CD4-positive, alpha-beta T cell treated with Interferon gamma for 1 hour (primary cell): ENCODE measurements at regions not wholly inside any gene's neighbourhood (a gene's known extent, or its start where the extent isn't known, plus 50 kb on each side); places are given as distances from the start of the nearest gene placed in this dataset.

Source experiments
- DNase-seq: peaks from one replicate; pipeline ENCODE4 v3.0.0-alpha.2; 2020

DNA sequence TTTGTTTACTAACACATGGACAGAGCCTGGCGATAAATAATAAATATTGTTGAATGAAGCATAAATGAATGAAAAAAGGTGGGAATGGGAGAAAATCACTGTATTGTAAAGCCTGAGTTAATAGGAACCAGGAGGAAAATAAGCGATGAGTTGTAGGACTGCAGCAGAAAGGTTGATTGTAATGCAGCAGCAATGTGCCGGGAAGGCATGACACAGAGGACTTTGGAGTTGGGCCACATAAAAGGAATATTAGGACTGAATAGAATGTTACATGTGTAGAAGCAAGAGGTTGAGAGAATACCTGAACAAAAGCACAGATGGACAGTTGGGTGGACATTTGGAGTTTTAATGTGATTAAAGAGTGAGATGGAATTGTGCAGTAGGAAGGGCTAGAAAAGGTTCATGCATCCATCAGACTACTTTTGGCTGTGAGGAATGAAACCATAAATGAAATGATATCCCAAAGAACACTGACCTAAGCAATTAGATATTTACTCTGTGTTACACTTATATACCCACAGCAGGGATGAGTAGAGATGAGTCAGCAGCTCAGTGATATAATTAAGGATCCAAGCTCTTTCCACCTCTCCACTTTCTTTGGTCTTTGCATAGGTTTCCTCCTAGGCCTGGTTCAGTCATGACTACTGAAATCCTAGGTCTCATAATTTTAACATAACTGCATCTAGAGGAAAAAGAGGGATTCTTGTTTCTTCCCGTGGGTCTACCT is 55.4 kb downstream of the CCER1 start:
- no peak for DNase-seq

DNA sequence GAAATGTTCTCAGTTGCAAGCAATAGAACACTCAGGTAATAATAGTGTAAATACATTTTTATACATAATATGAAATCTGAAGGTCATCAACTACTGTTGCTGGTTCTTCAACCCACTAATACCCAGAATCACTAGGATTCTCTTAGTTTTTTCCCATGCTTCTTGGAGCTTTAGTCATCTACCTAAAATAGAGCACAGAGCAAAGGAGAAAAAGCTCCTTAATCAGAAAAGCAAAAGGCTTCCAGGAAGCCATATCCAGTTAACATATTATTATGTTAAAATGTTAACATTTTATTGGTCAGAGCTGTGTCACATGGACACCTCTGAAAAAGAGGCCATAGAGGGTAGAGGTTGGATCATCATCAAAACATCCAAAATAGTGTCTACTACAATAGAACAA is 57.0 kb downstream of the CCER1 start:
- DNase-seq = no peak

DNA sequence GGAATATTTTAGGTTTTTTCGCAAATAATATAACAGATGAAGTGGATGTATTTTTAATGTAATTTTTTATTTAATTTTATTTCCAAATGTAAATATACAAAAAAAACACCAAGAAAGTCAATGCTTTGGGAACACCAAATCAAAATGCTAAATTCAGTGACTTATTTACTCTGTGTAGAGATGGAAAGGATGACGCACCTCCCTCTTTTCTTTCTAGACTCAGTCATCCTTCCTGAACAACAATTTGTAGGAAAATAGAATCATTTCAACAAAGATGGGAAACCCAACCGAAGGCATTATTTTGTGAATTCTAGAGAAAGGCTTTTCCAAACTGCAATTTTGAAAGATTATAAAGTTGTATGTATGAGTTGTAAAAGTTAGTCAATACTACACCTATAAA is 57.7 kb downstream of the CCER1 start:
- DNase-seq = no peak

DNA sequence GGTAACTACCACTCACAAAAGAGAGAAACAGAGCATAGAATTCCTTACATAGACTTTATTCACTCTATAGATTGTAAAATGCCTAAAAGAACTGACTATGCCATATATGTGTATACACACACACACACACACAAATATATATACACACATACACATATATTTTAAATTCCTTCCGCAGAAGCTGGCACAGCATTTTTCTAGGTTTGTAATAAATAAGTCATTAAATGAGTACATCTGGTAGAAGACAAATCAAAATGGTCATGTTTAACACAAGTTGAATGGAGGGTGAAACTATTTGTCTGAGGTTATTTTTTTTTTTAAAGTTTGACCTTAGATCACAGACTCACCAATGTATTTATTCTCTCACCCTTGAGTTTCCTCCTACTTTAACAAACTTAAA is 58.2 kb downstream of the CCER1 start:
- no peak for DNase-seq

DNA sequence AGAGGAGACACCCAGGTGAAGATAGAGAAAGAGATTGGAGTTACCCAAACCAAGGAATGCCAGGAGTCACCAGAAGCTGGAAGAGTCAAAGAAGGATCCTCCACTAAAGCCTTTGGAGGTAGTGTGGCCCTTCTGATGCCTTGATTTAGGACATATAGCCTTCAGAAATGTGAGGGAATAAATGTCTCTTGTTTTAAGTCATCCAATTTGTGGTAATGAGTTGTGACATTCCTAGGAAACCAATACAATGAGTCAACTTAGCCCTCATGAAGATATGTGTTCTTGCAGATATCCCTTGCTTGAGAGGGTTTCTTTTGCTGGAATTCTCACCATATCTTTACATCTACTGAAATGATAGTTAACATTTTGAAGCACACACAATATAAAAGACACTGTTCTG is 58.8 kb downstream of the CCER1 start:
- no peak for DNase-seq

DNA sequence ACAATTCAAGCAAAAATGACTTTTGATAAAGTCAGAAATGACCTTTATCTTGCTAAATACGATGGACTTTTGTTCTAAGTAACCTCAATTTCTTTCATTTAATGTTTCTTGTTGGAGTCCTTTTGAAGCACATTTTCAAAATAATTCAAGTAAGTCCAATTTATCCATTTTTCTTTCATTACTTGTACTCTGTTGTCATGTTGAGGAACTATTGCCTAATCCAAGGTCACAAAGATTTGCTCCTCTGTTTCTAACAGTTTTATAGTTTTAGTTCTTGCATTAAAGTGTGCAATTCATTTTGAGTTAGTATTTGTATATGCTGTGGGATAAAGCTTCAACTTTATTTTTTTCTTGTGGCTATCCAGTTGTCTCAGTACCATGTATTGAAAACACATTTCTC is 66.7 kb downstream of the CCER1 start:
- DNase-seq = no peak

DNA sequence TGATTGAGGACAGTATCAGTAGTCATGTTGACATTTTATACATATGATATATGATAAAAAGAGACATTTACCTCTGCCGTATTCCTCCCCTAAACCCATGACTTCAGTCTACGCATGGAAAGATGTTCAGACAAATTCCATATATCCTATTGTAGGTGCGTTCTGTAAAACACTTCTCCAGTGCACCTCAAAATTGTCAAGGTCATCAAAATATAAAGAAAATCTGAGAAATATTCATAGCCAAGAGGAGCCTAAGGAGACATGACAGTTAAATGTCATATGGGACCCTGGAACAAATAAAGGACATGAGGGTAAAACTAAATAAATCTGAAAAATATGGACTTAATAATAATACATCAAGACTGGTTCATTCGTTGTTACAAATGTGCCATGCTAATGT is 71.5 kb downstream of the CCER1 start:
- DNase-seq = no peak

DNA sequence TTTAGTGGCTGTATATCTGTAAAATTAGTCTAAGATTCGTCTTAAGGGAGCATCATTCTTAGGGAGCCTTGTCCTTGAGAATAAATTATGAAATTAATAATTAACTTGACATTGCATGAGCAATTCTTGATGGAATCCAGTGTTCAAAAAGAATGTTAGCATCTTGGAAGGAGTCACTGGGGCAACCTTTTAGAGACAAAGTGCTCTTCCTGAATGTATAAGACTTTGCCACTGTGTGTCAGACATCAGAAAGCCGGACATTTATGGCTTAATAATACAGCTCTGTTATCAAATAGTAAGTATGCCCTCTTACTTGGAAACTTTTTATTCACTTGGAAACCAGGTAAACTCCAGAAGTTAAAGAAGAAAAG is 83.3 kb downstream of the CCER1 start:
- DNase-seq = no peak

DNA sequence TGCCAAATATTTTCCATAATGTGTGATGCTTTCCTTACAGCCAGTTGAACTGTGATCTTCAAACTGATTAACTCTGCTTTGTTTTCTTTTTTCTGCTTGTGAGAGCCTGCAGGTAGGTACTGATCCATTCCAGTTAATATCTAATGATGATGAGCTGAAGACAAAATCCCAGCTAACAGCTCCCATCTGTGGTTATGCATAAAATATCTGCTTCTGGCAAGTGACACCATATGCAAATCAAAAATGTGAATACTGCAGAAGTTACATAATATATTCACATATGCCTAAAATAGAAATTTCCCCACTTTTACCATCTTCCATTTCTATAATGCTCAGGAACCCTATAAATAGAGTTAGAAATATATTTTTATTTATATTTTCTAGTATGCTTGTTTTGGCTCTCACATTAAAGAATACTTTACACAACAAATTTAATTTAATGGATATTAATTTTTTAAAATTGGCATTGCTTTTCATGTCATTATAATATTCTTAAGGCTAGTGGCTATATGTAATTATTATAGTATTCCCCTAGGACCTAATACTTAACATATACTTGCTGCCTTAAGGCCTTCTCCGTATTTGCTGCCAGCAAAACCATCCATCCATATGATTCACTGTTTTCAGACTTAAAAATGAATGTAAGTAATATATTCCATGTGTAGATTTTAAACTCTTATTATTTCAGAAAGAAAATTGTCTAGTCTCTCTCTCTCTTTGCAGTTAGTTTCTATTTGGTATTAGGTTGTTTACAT is 83.8 kb downstream of the CCER1 start:
- DNase-seq = no peak

DNA sequence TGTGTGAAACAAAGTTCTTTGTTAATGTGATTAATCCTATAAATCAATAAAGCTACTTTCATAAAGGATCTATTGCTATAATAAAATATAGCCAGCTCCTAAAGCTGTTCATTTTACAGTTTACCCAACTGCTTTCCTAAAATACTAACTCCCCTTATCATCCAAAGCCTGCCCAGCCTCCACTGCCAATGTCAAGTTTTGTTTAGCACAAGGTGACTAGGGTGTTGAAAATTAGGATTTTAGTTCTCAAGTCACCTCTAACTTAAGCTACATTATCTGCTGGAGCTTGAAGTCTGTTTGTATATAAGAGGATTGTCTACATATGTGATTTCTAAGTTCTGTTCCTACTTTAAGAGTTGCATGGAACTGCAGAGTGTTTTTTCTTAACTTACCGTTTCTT is 86.3 kb downstream of the CCER1 start:
- DNase-seq = no peak

DNA sequence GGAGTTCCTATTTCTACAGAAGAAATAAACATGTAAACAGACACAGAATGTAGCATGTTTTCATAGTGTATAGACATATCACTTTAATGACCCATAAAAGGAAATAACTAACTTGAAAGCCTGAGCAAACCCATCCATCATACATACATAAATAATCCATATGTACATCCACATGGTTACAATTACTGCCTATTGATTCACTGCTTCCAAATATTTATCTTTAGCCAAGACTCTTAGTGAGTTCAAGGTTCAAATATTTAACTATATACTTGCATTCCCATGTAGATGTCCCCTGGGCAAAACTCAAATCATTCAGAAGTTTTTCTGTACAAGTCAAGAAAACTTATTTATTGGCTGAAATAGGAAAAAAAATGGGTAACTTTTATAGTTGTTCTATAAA is 95.4 kb downstream of the CCER1 start:
- no peak for DNase-seq

DNA sequence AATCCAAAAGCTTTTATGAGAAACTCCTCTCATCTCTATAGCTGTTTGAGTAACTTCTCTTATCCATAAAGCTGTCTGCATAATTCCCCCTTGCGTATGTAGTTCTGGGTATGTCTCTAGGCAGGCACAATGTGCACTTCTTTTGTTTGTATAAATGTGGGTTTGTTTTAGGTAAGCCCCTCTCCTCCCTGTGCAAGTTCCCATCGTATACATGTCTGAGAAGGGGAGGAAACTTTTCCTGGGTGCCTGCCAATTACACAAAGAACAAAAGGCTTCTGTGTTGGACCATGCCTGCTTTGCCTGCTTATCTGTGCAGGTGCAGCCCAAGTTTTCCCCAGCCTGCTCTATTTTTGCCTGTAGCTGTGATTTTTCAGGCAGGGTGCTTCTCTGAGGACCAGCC is 96.7 kb downstream of the CCER1 start:
- DNase-seq = no peak

DNA sequence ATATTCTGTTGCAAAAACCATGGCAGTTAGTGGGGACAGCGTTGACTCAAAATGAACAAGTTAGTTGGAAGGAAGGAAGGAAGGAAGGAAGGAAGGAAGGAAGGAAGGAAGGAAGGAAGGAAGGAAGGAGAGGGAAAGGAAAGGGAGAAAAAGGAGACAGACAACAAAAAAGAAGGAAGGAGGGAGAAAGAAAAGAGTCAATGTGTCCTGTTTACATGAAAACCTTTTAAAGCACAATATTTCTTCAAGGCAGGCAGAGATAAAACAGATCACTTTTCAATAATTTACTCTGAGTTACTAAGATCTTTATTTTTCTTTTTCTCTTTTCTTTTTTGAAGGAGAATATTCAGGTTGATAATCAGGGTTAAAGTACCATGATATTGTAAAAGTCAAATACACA is 99.4 kb downstream of the CCER1 start:
- no peak for DNase-seq

DNA sequence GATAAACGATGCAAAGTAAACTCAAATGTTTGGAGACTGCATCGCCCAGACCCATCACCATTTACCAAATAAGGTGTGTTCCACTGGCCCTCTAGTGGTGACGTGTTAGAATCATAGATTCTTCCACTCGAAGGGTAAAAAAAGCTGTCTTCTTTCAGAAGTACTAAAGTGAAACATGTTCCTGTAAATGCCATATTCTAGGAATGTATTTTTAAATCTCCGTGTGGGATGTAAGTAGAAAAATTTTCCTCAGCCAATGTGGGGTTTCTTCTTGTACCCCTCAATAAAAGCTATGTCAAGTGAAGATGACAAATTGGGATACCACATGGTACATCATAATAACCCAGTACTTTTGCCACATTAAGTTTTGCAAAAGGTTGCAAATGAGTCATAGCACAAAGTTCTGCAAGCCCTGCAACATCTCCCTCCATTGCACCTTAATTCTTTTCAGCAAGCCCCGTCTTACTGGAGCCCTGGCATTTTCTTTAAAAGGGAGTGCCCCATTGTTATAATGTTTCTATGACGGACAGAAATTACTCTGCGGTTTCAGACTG is 100.8 kb downstream of the CCER1 start:
- DNase-seq = no peak

DNA sequence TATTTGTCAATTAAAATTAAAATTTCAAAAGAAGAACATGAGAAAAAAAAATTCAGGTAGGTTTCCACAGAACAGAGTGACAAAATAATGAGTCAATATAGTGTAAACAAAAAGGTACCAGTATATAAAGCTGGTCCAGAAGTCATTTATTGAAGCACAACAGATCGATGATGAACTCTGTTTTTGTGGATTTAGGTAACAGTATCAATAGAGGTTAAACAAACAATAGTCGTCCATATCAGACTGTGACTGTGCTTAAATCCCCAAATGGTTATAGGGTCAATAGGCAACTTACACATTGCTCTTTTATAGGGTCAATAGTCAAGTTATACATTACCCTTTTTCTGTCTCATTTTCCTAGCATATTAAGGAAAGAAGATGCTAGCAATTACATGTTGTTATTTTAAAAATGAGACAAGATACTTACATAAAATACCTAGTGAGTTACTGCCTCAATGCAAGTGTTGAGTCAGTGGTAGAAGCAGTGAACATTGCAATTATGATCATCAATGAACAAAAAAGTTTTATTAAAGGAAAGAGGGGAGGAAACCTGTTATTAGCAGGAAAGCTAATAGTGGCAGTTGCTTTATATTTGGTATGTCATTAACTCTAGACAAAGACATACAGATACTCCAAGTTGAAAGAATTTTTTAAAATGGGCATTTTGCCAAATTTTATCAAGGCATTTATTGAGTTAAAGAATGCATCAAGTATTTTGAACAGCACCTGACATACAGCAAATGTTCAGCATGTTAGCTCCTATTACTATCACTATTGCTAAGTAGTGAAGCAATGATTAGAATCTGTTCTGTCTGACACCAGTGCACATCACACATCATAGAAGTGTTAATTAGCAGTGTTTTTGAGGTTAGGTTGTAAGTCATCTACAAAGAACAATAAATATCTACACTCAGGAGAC is 102.9 kb downstream of the CCER1 start:
- DNase-seq = no peak

DNA sequence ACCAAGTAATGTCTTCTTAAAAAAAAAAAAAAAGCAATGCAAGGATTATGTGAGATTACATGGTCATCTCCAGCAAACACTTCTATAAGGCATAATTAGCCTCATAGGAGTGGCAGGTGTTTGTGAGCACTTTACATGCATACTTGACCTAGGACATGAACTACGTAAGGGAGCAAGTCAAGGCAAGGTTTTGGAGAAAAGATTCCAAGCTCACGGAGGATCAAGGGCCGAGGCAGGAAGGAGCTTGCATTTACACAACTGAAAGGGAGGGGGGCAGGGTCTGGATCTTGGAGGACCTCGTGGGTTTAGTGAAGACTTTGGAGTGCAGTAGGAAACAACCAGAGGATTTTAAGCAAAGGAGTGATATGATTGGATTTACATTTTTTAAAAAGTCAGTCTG is 112.5 kb downstream of the CCER1 start:
- no peak for DNase-seq

DNA sequence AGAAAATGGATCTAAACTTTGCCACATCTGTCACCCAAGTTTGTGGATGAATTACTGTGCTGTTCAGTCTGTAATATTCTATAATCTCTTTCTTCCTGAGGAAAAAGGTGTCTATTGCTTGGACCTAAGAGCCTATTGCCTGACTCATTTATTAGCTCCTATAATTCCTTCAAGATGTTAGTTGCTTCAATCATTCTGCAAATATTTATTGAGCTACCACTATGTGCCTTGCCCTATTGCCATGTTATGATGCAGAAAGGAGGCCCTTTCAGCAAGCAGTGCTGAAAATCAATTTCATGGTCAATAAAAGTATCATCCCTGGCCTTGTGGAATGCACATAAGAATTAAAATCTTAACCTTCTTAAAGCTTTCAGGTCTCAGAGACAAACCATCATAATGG is 113.6 kb downstream of the CCER1 start:
- no peak for DNase-seq

DNA sequence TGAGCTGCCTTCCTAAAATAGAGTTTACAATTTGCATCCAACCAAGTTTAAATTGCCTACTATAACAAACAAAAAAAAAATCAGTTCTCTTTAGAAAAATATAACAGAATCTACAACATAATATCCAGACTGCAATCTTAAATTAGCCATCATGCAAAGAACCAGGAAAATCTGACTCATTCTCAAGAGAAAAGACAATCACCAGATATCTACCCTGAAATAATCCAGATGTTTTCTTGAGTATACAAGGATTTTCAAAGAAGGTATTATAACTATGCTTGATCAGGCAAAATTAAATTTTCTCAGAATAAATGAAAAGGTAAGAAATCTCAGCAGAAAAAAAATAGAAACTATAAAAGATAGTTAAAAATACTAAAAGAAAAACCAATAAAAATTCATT is 115.6 kb downstream of the CCER1 start:
- DNase-seq = no peak

DNA sequence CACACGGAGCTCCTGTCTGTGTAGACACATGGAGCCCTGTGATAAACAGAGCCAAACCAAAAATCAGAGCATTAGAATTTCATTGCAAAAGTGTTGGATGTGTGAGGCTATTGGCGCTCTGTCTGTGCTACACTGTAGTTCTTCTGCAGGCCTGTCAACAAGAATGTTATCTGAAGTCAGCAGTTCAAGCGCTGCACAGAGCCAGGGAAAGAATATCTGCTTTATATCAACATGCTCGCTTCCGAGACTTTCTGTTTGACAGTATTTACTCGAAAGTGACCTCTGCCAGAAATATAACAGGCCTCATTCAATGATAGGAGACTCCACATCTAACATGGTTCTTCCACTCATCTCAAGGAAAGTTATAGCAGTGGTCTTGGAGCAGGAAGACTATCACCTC is 118.3 kb downstream of the CCER1 start:
- no peak for DNase-seq

DNA sequence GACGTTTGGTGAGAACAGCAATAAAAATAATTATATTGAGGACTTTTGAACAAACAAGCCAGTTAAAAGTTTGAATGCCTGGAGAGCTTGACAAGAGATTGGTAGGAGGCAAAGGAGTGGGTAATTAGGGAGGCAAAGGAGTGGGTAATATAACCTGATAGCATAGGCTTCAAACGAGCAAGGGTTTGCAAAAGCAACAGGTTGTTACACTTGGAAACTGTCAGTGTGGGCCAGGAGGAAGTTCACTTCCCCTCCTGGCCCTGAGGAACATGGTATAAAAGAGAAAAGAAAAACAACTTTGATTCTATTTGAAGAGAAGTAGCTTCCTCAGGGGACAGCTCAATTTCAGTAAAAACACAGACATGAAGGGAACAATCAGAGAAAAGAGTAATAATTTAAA is 121.7 kb downstream of the CCER1 start:
- DNase-seq = no peak

DNA sequence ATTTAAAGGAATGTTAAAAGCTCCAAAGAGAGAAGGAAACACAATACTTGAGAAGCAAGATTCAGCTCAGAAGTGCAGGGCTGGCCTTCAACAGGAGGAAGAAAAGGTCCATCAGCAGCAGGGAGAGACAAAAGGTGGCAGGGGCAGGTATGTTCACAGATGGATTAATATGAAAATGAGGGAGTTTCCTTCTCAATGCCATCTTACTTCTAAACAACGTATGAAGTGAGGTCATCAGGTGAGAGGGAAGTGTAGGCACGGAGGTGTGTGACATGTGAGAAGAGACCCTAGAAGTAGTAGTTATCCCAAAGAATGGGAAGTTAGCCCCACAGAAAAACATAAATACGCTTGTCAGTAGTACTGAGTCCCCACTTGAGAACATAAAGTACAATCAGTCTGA is 122.5 kb downstream of the CCER1 start:
- no peak for DNase-seq

DNA sequence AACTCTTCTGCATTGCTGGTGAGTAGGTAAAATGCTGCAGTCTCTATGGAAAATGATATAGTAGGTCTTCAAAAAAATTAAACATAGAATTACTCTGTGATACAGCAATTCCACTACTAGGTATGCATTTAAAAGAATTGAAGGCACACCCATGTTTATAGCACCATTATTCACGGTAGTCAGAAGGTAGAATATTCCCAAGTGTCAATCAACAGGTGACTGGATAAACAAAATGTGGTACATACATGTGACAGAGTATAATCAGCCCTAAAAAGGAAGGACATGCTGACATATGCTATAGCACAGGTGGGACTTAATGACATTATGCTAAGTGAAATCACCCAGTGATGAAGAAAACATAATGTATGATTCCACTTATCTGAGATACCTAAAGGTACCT is 123.3 kb downstream of the CCER1 start:
- DNase-seq = no peak

DNA sequence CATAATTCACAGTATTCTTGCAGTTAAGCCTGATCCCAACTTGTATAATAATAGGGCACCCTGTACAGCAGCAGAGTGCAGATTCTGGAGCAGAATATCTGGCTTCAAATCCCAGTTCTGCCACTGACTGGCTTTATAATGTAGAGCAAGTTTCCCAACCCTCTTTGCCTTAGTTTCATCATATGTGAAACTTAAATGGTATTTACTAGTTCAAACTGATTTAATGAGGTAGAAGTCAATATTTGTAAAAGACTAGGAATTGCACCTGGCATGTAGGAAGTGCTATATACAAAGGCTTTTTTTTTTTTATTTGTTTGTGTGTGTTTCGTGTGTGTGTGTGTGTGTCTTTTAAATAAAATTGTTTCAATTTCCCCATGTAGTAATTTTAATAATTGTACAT is 125.9 kb downstream of the CCER1 start:
- no peak for DNase-seq

DNA sequence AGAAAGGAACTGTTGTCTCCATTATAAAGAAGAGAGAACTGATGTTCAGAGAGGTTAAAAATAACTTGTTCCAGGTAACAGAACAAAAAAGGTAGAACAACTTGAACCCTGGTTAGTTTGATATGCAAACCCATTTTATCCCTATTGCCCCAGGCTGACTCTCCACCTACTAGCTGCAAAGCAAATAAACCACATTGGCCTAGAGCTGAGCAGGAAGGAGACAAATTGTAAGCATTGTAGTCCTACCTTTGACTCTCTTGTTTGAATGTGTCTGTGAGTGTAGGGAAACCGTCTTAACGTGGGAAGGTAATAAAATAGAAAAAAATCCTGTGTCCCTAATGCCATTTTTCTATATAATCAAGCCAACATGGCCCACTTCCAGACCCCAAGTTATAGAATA is 126.4 kb downstream of the CCER1 start:
- DNase-seq = no peak
